ENCODE measurements at regions not wholly inside any gene's neighbourhood (a gene's known extent, or its start where the extent isn't known, plus 50 kb on each side); places are given as distances from the start of the nearest gene placed in this dataset.

GRCh38 chr4:186958726-186959350 lies 235.2 kb upstream of the FAT1 start:
- no peak for DNase-seq (ENCODE audit: low spot score)
- TF ChIP-seq CTCF (IDR thresholded peaks at IDR 0.05; ENCODE audit: extremely low read depth, insufficient read depth, missing control alignments) = no peak
- in situ Hi-C loops (cut with MboI; ENCODE audit: low pct_unique_long_range_greater_than_20kb, low sequenced_read_pairs, unreplicated experiment) = no loop called here

GRCh38 chr4:186979961-186980745 lies 256.5 kb upstream of the FAT1 start:
- DNase-seq (ENCODE audit: low spot score) = no peak
- in situ Hi-C loops (cut with MboI; ENCODE audit: low pct_unique_long_range_greater_than_20kb, low sequenced_read_pairs, unreplicated experiment) = no loop called here
- TF ChIP-seq CTCF (IDR thresholded peaks at IDR 0.05; ENCODE audit: extremely low read depth, insufficient read depth, missing control alignments) = no peak

GRCh38 chr4:186981161-186981560 lies 257.5 kb upstream of the FAT1 start:
- no peak for DNase-seq (ENCODE audit: low spot score)
- TF ChIP-seq CTCF (IDR thresholded peaks at IDR 0.05; ENCODE audit: extremely low read depth, insufficient read depth, missing control alignments) = no peak

GRCh38 chr4:186982160-186982559 lies 258.5 kb upstream of the FAT1 start:
- no peak for TF ChIP-seq CTCF (IDR thresholded peaks at IDR 0.05; ENCODE audit: extremely low read depth, insufficient read depth, missing control alignments)
- in situ Hi-C loops (cut with MboI; ENCODE audit: low pct_unique_long_range_greater_than_20kb, low sequenced_read_pairs, unreplicated experiment) = no loop called here
- DNase-seq (ENCODE audit: low spot score) = no peak

More at GRCh38 chr4:186981161-186981560, 257.5 kb upstream of the FAT1 start:
- in situ Hi-C loops (cut with MboI; ENCODE audit: low pct_unique_long_range_greater_than_20kb, low sequenced_read_pairs, unreplicated experiment) = no loop called here

GRCh38 chr4:186984105-186984644 lies 260.5 kb upstream of the FAT1 start:
- TF ChIP-seq CTCF (IDR thresholded peaks at IDR 0.05; ENCODE audit: extremely low read depth, insufficient read depth, missing control alignments) = no peak
- in situ Hi-C loops (cut with MboI; ENCODE audit: low pct_unique_long_range_greater_than_20kb, low sequenced_read_pairs, unreplicated experiment) = no loop called here
- DNase-seq (ENCODE audit: low spot score) = no peak

DNA sequence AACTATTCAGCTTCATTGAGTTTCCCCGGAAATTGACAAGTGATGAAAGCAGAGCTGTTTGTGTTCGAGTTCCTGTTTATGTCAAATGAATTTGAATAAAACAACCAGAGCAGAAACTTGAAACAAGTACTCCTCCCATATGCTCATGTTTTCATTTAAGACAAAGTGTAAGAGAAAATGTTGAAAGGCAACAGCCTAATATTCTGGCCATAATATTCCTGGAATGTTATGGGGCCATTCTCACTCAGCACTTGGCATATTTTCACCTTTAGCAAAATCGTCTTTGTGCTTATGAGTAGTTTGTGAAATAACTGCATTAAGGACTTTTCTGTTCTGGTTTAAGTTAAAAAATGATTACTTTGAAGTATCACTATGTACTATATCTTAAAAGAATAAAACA lies 276.0 kb upstream of the FAT1 start:
- in situ Hi-C loops (cut with MboI; ENCODE audit: low pct_unique_long_range_greater_than_20kb, low sequenced_read_pairs, unreplicated experiment) = no loop called here
- DNase-seq (ENCODE audit: low spot score) = no peak
- TF ChIP-seq CTCF (IDR thresholded peaks at IDR 0.05; ENCODE audit: extremely low read depth, insufficient read depth, missing control alignments) = no peak

All from GM13977 (cell line).